ENCODE measurements at regions not wholly inside any gene's neighbourhood (a gene's known extent, or its start where the extent isn't known, plus 50 kb on each side); places are given as distances from the start of the nearest gene placed in this dataset.
A peak's percentile ranks its signal among the peaks of the same experiment; 100 is the strongest.
"Not testable (repeated sequence)": the region's sequence is repeated elsewhere in the genome, so short reads cannot be mapped to it uniquely, and the experiment has no call there.

- intact Hi-C loops (cut with DNase I) = no loop called here
- Histone ChIP-seq H3K4me1 (peaks cover 0 to 7% (median 0%) of the 10 kb centered on the region in 12 donors), H3K4me3 (no peak overlapping the region), H3K36me3 (no peaks in the 10 kb centered on the region), H3K27me3 (no peaks in the 10 kb centered on the region), H3K9me3 (peaks cover 0 to 18% (median 0%) of the 10 kb centered on the region in 12 donors), H3K27ac (no peak overlapping the region)
- 35 to 52% (median 39%) methylated on average over 1 of the region's 1 CpG for WGBS, 4 donors
- ATAC-seq (no peak), DNase-seq (no peak)
- no peak for TF ChIP-seq CTCF (IDR thresholded peaks at IDR 0.05)
- no peak for TF ChIP-seq POLR2A (IDR thresholded peaks at IDR 0.05)
These were observed 59.3 kb downstream of the GPR88 start for GRCh38 chr1:100597061-100597741.

- no peak overlapping the region for H3K27ac ChIP-seq
- WGBS, 4 donors = 25 to 33% (median 27%) methylated on average over 4 of the region's 4 CpGs
- DNase-seq = no peak
- peaks cover 0 to 24% (median 1%) of the 10 kb centered on the region in 12 donors for H3K9me3 ChIP-seq
- TF ChIP-seq CTCF (IDR thresholded peaks at IDR 0.05) (no peak), POLR2A (IDR thresholded peaks at IDR 0.05) (no peak)
- no peaks in the 10 kb centered on the region for H3K36me3 ChIP-seq
- H3K4me3 ChIP-seq = no peak overlapping the region
- peaks cover 0 to 7% (median 0%) of the 10 kb centered on the region in 12 donors for H3K4me1 ChIP-seq
- H3K27me3 ChIP-seq = no peaks in the 10 kb centered on the region
- intact Hi-C loops (cut with DNase I) = no loop called here
- peak in 2 of 4 donors; percentile 39 to 46 for ATAC-seq
These were observed 59.8 kb downstream of the GPR88 start for GRCh38 chr1:100597784-100598183.

DNA sequence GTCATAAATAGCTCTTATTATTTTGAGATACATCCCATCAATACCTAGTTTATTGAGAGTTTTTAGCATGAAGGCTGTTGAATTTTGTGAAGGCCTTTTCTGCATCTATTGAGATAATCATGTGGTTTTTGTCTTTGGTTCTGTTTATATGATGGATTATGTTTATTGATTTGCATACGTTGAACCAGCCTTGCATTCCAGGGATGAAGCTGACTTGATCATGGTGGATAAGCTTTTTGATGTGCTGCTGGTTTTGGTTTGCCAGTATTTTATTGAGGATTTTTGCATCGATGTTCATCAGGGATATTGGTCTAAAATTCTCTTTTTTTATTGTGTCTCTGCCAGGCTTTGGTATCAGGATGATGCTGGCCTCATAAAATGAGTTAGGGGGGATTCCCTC, 62.4 kb downstream of the GPR88 start:
- H3K36me3 ChIP-seq, H3K4me3 ChIP-seq, ATAC-seq, H3K27me3 ChIP-seq, H3K27ac ChIP-seq, DNase-seq, H3K4me1 ChIP-seq: not testable (repeated sequence)
- intact Hi-C loops (cut with DNase I) = loop anchor here in 3 of 10 donors (10.0 kb wide), 2 partner anchors 136 to 796 kb away; no protein-coding TSS in a partner anchor
- peaks cover 0 to 28% (median 1%) of the 10 kb centered on the region in 12 donors for H3K9me3 ChIP-seq
- WGBS, 4 donors = 88 to 95% (median 92%) methylated on average over 2 of the region's 2 CpGs

GRCh38 chr1:100602028-100602427, 64.1 kb downstream of the GPR88 start:
- H3K27me3 ChIP-seq, H3K36me3 ChIP-seq, ATAC-seq, H3K4me3 ChIP-seq, H3K4me1 ChIP-seq, DNase-seq, H3K27ac ChIP-seq: not testable (repeated sequence)
- whole genome bisulfite sequencing, 4 donors = 74 to 84% (median 81%) methylated on average over 1 of the region's 1 CpG
- peaks cover 0 to 28% (median 1%) of the 10 kb centered on the region in 12 donors for H3K9me3 ChIP-seq
- intact Hi-C loops (cut with DNase I) = loop anchor here in 3 of 10 donors (10.0 kb wide), 2 partner anchors 137 to 797 kb away; no protein-coding TSS in a partner anchor

GRCh38 chr1:100604372-100604771, 66.4 kb downstream of the GPR88 start:
- Histone ChIP-seq H3K36me3 (no peaks in the 10 kb centered on the region), H3K27ac (no peak overlapping the region), H3K9me3 (peaks cover 0 to 28% (median 1%) of the 10 kb centered on the region in 12 donors), H3K27me3 (no peaks in the 10 kb centered on the region), H3K4me3 (no peak overlapping the region), H3K4me1 (no peaks in the 10 kb centered on the region)
- ATAC-seq = no peak
- DNase-seq = no peak
- intact Hi-C loops (cut with DNase I) = loop anchor here in 3 of 10 donors (10.0 kb wide), 2 partner anchors 140 to 800 kb away; no protein-coding TSS in a partner anchor
- TF ChIP-seq POLR2A (IDR thresholded peaks at IDR 0.05) (no peak), CTCF (IDR thresholded peaks at IDR 0.05) (no peak)
- WGBS, 4 donors = 58 to 80% (median 73%) methylated on average over 1 of the region's 1 CpG

All from heart left ventricle (tissue), 16 donors.